HFFc6 (cell line): ENCODE measurements at regions not wholly inside any gene's neighbourhood (a gene's known extent, or its start where the extent isn't known, plus 50 kb on each side); places are given as distances from the start of the nearest gene placed in this dataset.

Source experiments
- DNase-seq: peaks from one replicate; pipeline ENCODE4 v3.0.0-alpha.2; 2018
- H3K27ac Mint-ChIP-seq: 2 replicates; pipeline ENCODE4 v1.8.0; 2020; ENCODE audit warnings: mild to moderate bottlenecking, mixed read lengths
- H3K27me3 Mint-ChIP-seq: 2 replicates; pipeline ENCODE4 v1.8.0; 2021; ENCODE audit warnings: mild to moderate bottlenecking, moderate library complexity, mixed read lengths; ENCODE audit not compliant: insufficient read depth
- H3K36me3 Mint-ChIP-seq: 2 replicates; pipeline ENCODE4 v1.8.0; 2021; ENCODE audit warnings: low read depth, mixed read lengths
- H3K4me1 Mint-ChIP-seq: 2 replicates; pipeline ENCODE4 v1.8.0; 2020; ENCODE audit warnings: low read depth, mixed read lengths
- H3K4me3 Mint-ChIP-seq: 2 replicates; pipeline ENCODE4 v1.8.0; 2020; ENCODE audit warnings: mild to moderate bottlenecking, moderate library complexity, mixed read lengths
- H3K9me3 Mint-ChIP-seq: 2 replicates; pipeline ENCODE4 v1.8.0; 2020; ENCODE audit warnings: mild to moderate bottlenecking, mixed read lengths
- TF ChIP-seq, protein P1 (sequence below): fragments of 200-600 bp; sonication (generic); IDR thresholded peaks from 2 replicates; pipeline ENCODE4 v1.5.0; 2021; ENCODE audit warnings: antibody characterized with exemption, mild to moderate bottlenecking

DNA sequence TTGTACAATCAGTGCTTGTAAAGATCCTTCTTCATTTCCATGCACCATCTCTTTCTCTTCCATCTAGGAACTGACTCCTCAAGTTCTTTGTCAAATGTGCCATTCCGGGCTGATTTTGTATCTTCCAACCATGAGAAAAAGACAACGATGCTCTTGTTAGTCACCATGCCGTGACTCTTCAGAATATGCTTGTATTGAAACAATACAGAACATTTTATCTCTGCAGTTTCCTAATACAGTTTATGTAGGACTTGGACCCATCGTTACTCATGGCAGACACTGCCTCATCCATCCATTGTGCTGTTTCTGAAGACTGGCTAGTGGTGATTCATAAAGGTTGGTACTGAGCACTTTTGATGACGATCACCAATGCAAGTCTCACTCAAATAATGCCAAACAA is 283.2 kb downstream of the KCNS3 start:
- TF ChIP-seq, protein P1, sequence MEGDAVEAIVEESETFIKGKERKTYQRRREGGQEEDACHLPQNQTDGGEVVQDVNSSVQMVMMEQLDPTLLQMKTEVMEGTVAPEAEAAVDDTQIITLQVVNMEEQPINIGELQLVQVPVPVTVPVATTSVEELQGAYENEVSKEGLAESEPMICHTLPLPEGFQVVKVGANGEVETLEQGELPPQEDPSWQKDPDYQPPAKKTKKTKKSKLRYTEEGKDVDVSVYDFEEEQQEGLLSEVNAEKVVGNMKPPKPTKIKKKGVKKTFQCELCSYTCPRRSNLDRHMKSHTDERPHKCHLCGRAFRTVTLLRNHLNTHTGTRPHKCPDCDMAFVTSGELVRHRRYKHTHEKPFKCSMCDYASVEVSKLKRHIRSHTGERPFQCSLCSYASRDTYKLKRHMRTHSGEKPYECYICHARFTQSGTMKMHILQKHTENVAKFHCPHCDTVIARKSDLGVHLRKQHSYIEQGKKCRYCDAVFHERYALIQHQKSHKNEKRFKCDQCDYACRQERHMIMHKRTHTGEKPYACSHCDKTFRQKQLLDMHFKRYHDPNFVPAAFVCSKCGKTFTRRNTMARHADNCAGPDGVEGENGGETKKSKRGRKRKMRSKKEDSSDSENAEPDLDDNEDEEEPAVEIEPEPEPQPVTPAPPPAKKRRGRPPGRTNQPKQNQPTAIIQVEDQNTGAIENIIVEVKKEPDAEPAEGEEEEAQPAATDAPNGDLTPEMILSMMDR = no peak
- no peaks in the 10 kb centered on the region for H3K36me3 Mint-ChIP-seq
- H3K4me3 Mint-ChIP-seq = no peak overlapping the region
- H3K9me3 Mint-ChIP-seq = no peaks in the 10 kb centered on the region
- no peak overlapping the region for H3K27ac Mint-ChIP-seq
- H3K27me3 Mint-ChIP-seq = peaks cover 10% of the 10 kb centered on the region
- DNase-seq = no peak
- no peaks in the 10 kb centered on the region for H3K4me1 Mint-ChIP-seq

DNA sequence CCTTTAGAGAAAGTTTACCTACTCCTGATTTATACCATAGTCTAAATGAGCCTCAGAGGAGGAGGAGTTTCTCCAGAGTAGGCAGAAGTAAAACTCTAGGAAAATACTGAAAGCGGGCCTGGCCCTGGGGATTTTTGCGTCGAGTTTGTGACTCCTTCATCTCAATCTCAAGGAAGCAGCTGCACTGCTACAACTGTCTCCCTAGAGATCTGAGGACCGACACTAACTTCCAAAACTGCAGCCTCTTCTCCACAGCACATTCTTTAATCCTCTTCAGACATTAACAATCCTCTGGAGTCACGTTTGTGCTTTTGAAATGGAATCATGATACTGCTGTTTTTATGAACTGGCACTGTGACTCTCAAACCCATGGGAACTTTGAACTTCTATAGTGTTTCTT is 281.4 kb downstream of the KCNS3 start:
- Mint-ChIP-seq H3K4me3 (no peak overlapping the region), H3K27me3 (peaks cover 12% of the 10 kb centered on the region; the same call in 1 of the 2 replicates), H3K9me3 (no peaks in the 10 kb centered on the region), H3K27ac (no peak overlapping the region), H3K36me3 (no peaks in the 10 kb centered on the region), H3K4me1 (peaks cover 2% of the 10 kb centered on the region; the same call in 1 of the 2 replicates)
- TF ChIP-seq, protein P1 = no peak
- no peak for DNase-seq

DNA sequence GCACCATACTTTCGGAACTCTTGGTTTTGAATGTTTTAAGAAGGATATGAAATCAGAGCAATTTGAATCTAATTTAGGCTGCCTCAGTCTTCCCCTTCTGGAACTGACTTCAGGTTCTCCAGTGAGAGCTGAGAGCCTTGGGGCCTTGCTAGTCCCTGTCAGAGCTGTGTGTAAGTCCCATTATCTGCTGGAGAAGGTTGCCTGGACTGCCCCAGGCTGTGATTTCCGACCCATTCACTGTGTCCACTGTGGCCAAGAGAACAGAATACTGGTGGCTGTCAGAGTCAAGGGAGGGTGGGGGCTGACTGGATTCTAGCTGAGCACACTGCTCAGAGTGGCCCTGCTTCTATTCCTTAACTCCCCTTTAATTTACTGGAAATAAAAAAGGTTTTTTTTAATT is 278.0 kb downstream of the KCNS3 start:
- Mint-ChIP-seq H3K9me3 (no peaks in the 10 kb centered on the region), H3K4me3 (no peak overlapping the region), H3K27me3 (peaks cover 16% of the 10 kb centered on the region; the same call in 1 of the 2 replicates), H3K36me3 (no peaks in the 10 kb centered on the region), H3K27ac (no peak overlapping the region), H3K4me1 (peaks cover 15% of the 10 kb centered on the region; the same call in 1 of the 2 replicates)
- TF ChIP-seq, protein P1 = no peak
- no peak for DNase-seq

DNA sequence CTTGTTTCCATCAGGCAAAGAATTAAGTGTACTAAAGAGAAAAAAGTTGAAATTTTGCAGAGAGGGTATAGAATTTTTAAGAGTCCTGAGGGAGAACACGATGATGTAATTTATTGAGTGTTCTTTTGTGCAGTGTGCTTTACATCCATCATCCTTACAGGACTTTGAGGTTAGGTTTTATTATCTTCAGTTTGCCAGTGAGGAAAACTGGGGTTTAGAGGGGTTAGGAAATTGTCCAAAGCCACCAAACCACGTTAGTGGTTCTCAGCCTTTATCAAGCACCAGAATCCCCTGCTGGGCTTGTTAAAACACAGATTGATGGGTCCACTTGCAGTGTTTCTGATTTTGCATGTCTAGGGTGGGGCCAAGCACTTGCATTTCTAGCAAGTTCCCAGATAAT is 277.5 kb downstream of the KCNS3 start:
- no peaks in the 10 kb centered on the region for H3K9me3 Mint-ChIP-seq
- no peaks in the 10 kb centered on the region for H3K36me3 Mint-ChIP-seq
- no peak for DNase-seq
- H3K27me3 Mint-ChIP-seq = peaks cover 16% of the 10 kb centered on the region
- peaks cover 15% of the 10 kb centered on the region; the same call in 1 of the 2 replicates for H3K4me1 Mint-ChIP-seq
- H3K4me3 Mint-ChIP-seq = no peak overlapping the region
- TF ChIP-seq, protein P1 = no peak
- no peak overlapping the region for H3K27ac Mint-ChIP-seq

DNA sequence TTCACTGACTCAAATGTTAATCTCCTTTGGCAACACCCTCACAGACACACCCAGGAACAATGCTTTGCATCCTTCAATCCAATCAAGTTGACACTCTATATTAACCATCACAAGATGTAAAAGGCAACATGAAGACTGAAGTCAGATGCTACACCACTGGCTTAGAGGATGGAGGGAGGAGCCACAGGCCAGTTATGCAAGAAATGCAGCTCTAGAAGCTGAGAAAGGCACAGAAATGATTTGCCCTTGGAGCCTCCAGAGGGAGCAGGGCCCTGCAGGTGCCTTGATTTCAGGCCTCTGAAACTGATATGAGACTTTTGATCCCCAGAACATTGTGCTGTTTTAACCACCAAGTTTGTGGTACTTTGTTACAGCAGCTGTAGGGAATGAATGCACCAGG is 276.3 kb downstream of the KCNS3 start:
- TF ChIP-seq, protein P1 = 0 out of 2 replicates have a peak, but pooled peaks have one; percentile 24
- DNase-seq = peak; percentile 5
- H3K4me3 Mint-ChIP-seq = no peak overlapping the region

DNA sequence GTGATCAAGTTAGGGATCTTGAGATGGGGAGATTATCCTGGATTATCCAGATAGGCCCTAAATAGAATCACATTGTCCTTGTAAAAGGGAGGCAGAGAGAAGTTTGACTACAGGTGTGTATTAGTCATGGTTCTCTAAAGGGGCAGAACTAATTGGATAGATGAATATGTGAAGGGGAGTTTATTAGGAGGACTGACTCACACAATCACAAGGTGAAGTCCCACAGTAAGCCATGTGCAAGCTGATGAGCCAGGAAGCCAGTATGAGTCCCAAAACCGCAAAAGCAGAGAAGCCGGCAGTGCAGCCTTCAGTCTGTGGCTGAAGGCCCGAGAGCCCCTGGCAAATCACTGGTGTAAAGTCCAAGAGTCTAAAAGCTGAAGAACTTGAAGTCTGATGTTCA is 275.8 kb downstream of the KCNS3 start:
- Mint-ChIP-seq H3K4me1 (peaks cover 15% of the 10 kb centered on the region; the same call in 1 of the 2 replicates), H3K9me3 (no peaks in the 10 kb centered on the region), H3K4me3 (no peak overlapping the region), H3K27me3 (peaks cover 16% of the 10 kb centered on the region), H3K36me3 (no peaks in the 10 kb centered on the region), H3K27ac (no peak overlapping the region)
- TF ChIP-seq, protein P1 = no peak
- DNase-seq = peak; percentile 22

More for the DNA sequence above, 276.3 kb downstream of the KCNS3 start:
- Mint-ChIP-seq H3K9me3 (no peaks in the 10 kb centered on the region), H3K27me3 (peaks cover 16% of the 10 kb centered on the region), H3K36me3 (no peaks in the 10 kb centered on the region), H3K27ac (no peak overlapping the region), H3K4me1 (peaks cover 15% of the 10 kb centered on the region; the same call in 1 of the 2 replicates)
